Stimulated activated CD4-positive, alpha-beta T cell treated with anti-CD3 and anti-CD28 coated beads, Interleukin-1b, Interleukin-23, amount 100 ng/mL, for 4 hours (primary cell): ENCODE measurements at regions not wholly inside any gene's neighbourhood (a gene's known extent, or its start where the extent isn't known, plus 50 kb on each side); places are given as distances from the start of the nearest gene placed in this dataset.
"Not testable (repeated sequence)": the region's sequence is repeated elsewhere in the genome, so short reads cannot be mapped to it uniquely, and the experiment has no call there.

Source experiments
- DNase-seq, 2 donors: peaks; one replicate each; pipeline ENCODE4 v3.0.0-alpha.2; 2020; ENCODE audit warnings: low read depth in 2 of 2

DNA sequence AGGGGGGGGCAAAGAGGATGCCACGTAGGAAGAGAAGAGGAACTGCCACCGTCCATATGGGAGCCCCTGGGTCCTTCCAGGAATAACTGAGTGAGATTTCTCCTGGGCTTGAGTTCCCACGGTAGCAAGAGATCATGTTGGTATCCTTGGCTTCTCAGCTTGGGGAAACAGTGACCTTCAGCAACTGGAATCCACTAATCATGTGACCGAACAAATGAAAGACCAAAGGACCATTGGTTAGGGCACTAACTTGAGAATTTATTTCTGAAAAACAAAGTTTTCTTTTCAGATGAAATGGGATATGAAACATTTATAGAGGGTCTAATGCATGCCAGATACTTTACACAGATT is 259.4 kb upstream of the ID2 start:
- no peak for DNase-seq

DNA sequence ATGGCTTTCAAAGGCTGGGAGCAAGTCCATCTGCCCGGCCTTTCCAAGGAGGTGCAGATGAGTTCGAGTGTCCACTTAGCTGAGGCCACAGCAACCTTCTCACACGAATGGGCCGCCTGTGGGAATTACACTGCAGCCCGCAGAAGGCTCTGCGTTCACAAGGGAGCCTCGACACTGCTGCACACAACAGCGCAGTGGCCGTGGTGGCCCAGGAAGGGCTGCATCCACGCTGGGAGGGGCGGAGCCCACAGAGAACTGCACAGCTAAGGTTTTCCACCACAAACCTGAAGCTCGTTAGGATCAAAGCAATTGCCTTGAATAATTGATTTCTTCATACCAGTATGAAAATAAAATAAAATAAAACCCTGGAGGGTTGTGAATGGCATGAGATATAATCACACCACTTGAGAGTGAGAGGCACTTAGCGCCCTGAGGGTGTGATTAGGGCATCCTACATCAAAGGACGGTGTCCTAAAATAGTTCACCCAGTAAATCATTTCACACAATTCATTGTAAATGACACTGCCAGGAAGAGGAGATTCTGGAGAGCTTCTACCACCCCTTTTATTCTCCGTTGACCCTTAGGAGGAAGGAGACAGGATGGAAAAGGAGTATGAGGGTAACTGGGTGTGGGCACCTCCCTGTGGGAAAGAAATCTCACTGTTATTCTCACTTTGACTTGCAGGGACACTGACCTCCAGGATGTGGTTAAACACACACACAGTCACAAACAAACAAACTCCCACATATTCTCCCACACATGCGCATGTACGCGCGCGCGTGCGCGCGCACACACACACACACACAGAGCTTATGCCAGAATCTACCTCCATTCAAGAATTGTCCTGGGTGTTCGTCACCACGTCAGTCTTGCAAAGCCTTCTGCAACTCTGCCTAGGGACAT is 256.6 kb upstream of the ID2 start:
- DNase-seq: no peak

DNA sequence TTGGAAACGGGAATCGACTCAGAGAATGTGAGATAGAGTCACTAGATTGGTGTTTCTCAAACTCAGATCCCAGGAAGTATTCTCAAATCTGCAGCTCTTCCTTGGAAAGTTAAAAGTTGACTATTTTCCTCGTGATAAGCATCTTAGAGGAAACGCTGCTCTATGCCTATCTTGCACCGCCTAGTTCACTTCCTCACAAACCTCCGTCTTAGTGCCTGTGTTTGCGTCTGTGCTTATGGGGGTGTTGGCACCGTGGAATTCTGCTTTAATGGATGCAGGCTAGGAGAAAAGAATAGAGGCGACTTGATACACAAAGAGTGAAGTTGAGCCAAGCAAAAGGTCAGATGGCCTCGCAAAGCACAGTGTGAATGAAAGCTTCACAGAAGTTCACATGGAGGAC is 255.3 kb upstream of the ID2 start:
- no peak for DNase-seq

DNA sequence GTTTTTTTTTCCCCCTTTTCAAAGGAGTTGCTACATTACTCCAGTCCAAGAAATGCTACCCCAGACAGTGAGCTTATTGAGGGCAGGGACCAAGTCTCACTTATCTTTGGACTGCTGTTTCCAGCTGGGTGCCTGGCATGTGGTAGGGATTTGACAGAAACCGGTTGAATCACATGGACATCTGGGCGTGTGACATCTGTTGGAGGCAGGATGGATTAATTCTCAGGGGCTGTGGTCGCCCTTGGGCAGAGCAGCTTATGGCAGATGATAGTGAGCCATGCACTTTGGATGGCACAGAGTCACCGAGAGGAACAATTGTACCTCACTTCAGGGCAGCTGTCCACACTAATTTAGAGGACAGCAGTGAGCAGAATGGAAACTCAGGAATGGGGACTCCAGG is 254.6 kb upstream of the ID2 start:
- no peak for DNase-seq

DNA sequence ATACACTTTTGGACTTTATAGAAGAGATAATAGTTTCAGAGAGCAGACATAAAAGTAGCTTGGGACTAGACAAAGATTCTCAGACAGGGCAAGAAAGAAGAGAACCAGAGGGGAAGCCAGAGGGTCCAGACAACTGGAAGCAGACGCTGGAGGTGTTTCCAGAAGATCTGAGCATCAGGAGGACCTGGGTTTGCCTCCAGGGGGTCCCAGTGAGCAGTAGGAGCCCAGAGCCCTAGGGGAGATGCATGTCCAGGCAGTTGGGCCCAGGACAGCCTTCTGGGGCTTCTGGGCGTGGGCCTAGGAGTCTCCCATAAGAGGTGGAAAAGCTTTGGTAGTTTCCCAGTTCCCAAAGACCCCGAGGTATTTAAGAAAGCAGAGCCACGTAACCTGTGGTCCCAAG is 251.2 kb upstream of the ID2 start:
- DNase-seq: no peak

DNA sequence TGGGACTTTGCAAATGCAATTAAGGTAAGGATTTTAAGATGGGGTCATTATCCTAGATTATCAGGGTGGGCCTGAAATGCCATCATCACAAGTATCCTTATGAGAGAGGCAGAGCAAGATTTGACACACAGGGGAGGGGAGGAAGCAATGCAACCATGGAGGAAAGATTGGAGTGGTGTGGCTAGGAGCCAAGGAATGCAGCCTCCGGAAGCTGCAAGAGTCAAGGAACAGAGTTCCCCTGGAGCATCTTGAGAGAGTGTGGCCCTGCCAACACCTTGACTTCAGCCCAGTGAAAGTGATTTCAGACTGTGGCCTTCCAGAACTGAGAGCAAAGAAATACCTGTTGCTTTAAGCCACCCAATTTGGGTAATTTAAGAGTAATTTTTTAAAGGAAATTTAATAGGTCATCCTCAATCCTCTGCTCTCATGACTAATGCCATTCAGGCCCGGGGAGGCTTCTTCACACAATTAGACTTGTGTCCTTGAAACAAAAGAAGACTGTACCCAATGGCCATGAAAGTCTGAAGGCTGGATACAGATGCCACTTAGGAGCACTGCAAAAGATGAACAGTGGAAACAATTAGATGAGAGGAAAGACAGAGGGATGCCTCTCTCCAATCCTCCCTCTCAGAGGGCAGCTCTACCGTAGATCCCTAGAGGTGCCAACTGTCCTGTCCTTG is 250.3 kb upstream of the ID2 start:
- DNase-seq: no peak

DNA sequence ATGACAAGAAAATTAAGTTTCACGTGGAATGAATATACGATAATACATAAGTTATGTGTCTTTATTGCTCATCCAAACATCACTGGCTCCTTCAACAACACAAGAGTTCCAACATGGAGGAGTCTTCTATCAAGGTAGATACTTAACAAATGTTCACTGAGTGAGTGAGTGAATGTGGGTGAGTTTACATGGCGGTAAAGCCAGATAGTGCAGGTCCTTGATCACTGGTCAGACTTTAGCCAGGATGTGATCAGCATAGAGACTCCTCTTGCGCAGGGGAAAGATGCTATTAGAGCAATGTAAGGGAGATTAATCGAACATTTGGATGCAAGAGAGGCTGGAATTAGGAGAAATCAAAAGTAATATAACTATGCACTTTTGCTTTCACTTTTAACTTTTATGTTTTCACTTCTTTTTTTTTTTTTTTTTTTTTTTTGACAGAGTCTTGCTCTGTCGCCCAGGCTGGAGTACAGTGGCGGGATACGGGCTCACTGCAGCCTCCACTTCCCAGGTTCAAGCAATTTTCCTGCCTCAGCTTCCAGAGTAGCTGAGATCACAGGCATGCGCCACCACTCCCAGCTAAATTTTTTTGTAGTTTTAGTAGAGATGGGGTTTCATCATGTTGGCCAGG is 249.0 kb upstream of the ID2 start:
- DNase-seq: no peak

DNA sequence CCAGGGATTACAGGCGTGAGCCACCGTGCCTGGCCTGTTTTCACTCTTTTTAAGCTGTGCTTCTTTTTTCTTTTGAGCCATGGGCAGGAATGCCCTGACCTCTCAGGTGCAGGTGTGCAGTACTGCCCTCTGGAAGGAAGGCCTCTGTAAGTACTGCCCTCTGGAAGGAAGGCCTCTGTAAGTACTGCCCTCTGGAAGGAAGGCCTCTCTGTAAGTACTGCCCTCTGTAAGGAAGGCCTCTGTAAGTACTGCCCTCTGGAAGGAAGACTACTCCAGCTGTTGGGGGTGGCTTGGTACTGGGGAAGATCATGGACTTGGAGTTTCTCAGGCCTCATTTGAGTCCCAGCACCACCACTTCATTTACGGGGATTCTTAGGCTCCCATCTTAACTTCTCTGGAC is 248.5 kb upstream of the ID2 start:
- no peak for DNase-seq

DNA sequence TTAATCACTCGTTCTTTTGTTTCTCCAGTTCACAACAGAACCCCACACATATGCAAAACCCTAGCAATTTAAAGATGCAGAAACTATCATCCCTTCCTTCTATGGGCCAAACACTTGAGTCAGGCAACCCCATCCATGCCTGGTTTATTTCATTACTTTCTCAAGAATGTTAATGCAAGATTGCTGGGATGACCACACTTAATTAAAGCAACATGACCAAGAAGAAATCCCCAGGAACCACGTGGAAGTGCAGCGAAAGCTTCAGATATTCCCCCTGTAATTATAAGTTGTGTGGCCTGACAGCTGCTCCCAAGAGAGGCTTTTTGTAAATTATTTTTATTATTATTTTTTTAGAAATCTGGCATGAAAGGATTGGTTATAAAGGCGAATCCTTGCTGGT is 246.2 kb upstream of the ID2 start:
- no peak for DNase-seq

DNA sequence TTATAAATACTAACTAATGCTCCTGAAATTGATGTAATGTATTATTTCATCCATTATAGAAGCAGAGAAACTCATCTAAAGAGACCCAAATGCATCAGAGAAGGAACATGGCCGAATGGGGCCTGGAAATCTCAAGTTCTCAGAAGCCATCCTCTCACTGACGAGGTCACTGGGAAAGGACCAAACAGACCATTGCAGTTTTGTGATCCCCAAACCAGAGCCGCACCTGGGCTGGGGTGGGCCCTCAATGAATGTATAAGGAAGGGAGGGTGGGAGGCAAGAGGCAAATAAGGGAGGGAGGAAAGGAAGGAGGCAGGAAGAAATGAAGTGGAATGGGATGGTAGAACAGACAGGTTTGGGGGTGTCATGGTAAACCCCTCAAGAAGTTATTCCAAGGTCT is 245.3 kb upstream of the ID2 start:
- no peak for DNase-seq

DNA sequence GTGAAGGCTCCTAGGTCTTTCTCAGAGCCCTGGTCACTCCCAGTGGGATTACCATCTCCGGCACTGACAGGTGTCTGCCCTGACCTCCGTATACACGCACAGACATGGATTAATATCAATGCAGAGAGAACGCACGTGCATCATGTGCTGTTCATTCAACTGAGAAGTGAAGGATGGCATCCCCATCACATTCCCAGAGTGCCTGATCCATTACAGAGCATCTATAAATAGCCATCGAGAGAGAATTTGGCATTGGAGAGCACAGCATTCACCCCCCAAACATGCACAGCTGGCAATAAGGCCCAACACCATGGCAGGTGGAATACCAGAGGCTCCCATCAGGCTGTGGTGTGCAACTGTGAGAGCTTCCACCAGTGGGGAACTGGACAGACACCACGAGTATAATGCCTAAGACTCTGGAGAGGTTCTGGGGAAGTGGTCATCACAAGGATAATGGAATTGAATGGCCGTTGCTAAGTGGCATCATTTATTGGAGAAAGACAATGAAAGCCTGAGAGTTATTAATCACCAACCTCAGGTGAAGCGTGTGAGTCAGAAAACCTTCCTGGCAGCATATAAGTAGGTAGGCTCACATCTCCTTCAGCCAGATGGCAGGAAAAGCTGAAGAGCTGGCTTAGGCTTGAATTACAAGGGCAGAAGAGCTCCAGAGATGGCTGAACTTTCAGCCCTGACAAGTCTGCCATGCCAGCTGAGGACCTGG is 244.5 kb upstream of the ID2 start:
- DNase-seq: no peak

DNA sequence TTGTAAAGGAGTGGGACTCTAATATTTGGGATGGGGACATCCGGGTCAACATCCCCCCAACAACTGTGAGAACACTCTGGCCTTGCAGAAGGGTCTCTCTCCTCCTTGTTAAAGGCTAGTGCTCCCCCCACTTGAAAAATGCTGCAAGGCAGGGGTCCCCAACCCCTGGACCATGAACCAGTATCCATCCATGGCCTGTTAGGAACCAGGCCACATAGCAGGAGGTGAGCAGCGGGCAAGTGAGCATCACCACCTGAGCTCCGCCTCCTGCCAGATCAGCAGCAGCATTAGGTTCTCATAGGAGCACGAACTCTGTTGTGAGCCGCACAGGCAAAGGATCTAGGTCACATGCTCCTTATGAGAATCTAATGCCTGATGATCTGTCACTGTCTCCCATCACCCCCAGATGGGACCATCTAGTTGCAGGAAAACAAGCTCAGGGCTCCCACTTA is 243.9 kb upstream of the ID2 start:
- DNase-seq: no peak

DNA sequence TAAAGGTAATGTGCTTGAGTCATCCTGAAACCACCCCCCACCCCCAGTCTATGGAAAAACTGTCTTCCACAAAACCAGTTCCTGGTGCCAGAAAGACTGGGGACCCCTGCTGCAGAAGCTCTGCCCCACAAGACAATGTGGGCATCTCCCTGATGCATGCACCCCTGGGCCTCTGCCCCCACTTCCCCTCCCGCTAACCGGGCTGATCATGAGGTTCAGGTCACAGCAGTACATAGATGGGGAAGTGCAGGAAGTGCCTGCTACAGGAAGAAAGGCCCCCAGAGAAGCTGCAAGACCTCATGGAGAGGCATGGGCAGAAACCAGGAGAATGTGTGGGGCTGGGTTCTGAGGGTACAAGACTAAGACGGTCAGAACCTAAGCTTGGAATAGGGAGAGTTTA is 243.4 kb upstream of the ID2 start:
- no peak for DNase-seq

DNA sequence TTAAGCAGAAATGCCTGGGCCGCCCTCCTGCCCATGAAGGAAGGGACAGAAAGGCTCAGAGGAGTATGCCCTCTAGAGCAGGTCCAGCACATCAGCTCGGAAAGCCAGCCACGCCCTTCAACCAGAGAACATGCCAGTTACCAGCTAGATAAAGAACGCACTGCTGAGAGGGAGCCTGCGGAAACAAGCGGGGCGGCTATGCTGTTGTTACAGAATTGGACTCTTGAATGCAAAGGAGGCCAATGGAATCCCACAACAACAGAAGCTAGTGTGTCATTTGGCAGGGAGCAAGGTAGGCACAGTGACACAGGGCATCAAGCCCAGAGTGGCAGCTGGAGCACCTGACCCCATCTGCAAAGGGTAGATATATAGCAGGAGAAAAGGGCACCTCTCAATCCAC is 242.9 kb upstream of the ID2 start:
- no peak for DNase-seq

DNA sequence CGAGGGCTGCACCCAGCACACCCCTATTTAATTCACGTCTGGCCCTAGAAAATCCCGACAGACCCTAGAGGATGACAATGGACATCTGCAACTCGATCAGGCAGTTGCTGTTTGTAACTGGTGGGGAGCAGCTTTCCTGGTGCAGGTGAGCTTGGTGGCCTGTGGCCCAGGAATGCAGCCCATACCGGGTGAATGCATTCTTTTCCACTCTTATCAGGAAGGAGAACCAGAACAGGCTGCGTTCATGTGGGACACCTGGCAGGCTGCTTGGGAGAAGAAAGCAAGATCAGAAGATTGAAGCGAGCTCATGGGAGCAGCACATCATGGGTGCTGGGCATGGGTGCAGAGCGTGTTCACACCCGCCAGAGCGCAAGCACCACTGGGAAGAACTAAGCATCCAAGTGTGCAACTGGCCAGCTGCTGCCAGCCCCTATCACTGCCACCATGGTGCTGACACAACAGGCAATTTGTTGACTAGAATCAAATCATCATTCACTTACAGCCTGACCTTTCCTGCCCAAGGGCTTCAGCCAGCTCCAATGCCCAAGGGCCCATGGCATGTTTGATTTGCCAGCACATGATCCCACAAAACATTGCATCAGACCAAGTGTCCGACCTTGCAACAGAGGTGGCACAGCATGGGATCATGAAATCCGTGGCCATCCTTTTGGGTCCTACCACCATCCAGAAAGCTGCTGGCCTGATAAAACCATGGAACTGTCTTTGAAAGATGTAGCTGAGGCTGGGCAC is 241.7 kb upstream of the ID2 start:
- DNase-seq: no peak

DNA sequence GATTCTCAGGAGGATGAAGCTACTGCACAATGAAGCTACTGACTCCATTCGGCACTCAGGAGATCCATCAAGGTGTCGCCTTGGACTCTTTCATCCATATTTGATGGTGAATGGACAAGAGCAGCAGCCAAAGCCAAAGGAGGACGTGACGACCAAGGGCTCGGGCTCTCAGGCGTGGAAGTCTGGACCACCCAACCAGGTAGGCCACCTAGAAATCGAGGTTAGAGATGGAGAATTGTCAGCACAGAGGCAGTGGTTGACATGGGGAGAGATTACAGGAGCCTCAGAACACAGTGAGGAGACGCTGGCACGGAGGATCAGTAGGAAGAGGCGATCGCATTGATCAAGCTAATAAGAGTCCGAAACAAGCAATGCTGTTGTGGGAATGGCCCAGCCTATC is 240.5 kb upstream of the ID2 start:
- DNase-seq: no peak

DNA sequence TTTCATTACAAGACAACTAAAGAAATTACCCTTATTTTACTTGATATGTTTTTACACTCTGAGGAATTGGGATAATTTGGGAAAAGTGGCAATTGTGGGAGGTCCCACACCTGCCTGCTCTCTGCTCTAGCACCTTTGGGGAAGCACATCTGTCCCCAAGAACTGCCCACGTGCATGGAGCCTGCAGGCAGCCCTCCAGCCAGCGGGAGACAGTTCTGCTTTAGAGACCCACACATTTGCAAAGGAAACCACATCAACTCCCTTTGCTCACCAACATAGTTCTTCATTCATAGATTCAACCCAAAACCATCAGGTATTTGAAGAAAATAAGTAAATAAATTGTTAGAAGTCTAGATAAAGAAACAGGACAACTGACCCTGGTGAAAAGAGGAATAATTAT is 239.9 kb upstream of the ID2 start:
- no peak for DNase-seq

DNA sequence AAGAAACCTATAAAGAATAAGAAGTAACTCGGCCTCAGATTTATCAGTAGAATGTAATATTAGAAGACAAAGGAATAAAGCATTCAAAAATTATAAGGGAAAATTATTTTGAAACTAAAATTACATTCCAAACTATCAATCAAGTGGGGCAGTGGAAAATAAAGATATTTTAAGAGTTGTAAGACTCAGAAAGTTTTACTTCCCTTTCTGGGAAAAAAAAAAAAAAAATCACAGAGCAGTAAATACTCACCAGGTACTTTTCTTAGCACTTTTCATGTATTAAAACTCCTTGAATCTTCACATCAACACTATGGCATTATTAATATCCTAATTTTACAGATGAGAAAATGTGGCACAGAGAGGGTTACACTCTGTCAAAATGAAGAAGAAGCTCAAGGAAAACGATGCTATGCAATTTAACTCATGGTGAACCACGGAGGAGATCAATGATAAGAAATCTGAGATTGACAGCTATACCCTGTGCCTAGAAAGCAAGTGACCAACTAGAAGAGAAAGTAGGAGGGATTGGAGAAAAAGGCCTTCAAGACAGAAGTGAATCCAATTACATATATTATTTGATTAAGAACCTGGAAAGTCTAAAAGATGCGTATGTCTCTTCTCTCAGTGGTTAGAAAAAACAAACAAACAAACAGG is 238.9 kb upstream of the ID2 start:
- DNase-seq: no peak

DNA sequence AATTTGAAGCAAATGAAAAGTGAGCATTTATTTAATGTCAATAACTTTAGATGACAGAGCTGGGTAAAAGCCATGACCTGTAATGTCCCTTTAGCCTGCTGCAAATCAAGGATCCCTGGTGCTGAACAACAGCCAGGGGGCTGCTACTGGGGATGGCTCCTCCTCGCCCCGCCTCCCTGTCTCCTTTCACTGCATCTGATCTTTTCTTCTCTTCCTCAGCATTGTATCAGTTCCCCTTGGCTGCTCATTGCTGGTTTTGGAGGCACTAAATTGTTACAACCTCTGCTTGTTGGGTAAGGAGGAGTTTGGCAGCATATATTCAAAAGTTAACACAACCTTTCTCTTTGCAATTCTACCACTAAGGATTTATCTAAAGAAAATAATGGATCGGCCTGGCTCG is 236.3 kb upstream of the ID2 start:
- DNase-seq: no peak

DNA sequence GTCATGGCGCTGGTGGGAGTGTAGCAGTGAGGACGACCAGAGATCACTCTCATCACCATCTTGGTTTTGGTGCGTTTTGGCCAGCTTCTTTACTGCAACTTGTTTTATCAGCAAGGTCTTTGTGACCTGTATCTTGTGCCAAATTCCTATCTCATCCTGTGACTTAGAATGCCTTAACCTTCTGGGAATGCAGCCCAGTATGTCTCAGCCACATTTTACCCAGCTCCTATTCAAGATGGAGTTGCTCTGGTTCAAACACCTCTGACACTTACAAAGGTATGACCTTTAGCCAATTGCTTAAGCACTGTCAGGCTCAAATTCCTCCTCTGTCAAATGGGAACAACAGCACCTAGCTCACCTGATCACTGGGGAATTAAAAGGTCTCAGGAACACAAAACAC is 235.1 kb upstream of the ID2 start:
- not testable (repeated sequence) for DNase-seq

DNA sequence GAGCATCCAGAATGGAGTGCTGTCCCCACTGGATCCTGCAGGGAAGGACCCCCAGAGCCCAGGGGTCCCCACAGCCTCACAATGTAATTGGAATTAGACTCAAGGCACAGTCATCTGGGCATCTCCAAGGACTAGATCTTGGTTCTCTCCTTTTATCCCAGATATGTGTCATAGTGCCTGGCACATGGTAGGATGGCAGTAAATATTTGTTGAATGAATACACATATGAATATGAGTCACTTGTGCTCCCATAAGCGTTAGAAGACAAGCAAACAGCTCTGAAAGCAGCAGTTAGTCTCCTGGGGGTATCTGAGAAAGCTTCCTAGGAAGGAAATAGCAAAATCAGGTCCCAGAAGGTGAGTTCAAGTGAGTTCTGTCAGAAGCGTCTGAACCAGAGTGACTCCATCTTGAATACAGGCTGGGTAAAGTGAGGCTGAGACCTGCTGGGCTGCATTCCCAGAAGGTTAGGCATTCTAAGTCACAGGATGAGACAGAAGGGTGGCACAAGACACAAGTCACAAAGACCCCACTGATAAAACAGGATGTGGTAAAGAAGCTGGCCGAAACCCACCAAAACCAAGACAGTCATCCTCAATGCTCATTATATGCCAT is 234.1 kb upstream of the ID2 start:
- no peak for DNase-seq
